ENCODE measurements at regions not wholly inside any gene's neighbourhood (a gene's known extent, or its start where the extent isn't known, plus 50 kb on each side); places are given as distances from the start of the nearest gene placed in this dataset.

GRCh38 chr2:133788386-133788785 lies 220.1 kb upstream of the NCKAP5 start:
- Histone ChIP-seq H3K36me3 (no peaks in the 10 kb centered on the region), H3K9me3 (no peaks in the 10 kb centered on the region), H3K4me3 (no peak overlapping the region), H3K4me1 (no peaks in the 10 kb centered on the region), H3K27ac (no peak overlapping the region), H3K27me3 (no peaks in the 10 kb centered on the region)
- DNase-seq: no peak
- intact Hi-C loops (cut with DNase I): no loop called here
- TF ChIP-seq EP300 (IDR thresholded peaks at IDR 0.05) (no peak), POLR2AphosphoS5 (IDR thresholded peaks at IDR 0.05) (no peak), POLR2A (IDR thresholded peaks at IDR 0.05) (no peak), CTCF (IDR thresholded peaks at IDR 0.05) (no peak)
- WGBS, 2 donors: 44 to 54% methylated on average over 1 of the region's 1 CpG

- no peak overlapping the region for H3K4me3 ChIP-seq
- peaks cover 0 to 4% (median 1%) of the 10 kb centered on the region in 4 donors for H3K9me3 ChIP-seq
- WGBS, 2 donors: 48 to 63% methylated on average over 4 of the region's 4 CpGs
- no peaks in the 10 kb centered on the region for H3K27me3 ChIP-seq
- intact Hi-C loops (cut with DNase I): no loop called here
- H3K27ac ChIP-seq: no peak overlapping the region
- H3K36me3 ChIP-seq: no peaks in the 10 kb centered on the region
- no peak for TF ChIP-seq CTCF (IDR thresholded peaks at IDR 0.05)
- TF ChIP-seq POLR2AphosphoS5 (IDR thresholded peaks at IDR 0.05): no peak
- TF ChIP-seq EP300 (IDR thresholded peaks at IDR 0.05): no peak
- no peak for TF ChIP-seq POLR2A (IDR thresholded peaks at IDR 0.05)
- H3K4me1 ChIP-seq: no peaks in the 10 kb centered on the region
- no peak for DNase-seq
Measured at GRCh38 chr2:133789743-133790142, 221.5 kb upstream of the NCKAP5 start.

GRCh38 chr2:133790711-133791110 lies 222.4 kb upstream of the NCKAP5 start:
- Histone ChIP-seq H3K4me1 (no peaks in the 10 kb centered on the region), H3K27me3 (no peaks in the 10 kb centered on the region), H3K4me3 (no peak overlapping the region), H3K36me3 (no peaks in the 10 kb centered on the region), H3K27ac (no peak overlapping the region), H3K9me3 (peaks cover 0 to 5% (median 2%) of the 10 kb centered on the region in 4 donors)
- intact Hi-C loops (cut with DNase I): no loop called here
- WGBS, 2 donors: 84 to 90% methylated on average over 1 of the region's 1 CpG
- TF ChIP-seq EP300 (IDR thresholded peaks at IDR 0.05) (no peak), CTCF (IDR thresholded peaks at IDR 0.05) (no peak), POLR2AphosphoS5 (IDR thresholded peaks at IDR 0.05) (no peak), POLR2A (IDR thresholded peaks at IDR 0.05) (no peak)
- DNase-seq: no peak

GRCh38 chr2:133791191-133791590 lies 222.9 kb upstream of the NCKAP5 start:
- no peak for DNase-seq
- Histone ChIP-seq H3K27me3 (no peaks in the 10 kb centered on the region), H3K4me3 (no peak overlapping the region), H3K36me3 (no peaks in the 10 kb centered on the region), H3K27ac (no peak overlapping the region), H3K9me3 (peaks cover 0 to 5% (median 2%) of the 10 kb centered on the region in 4 donors), H3K4me1 (no peaks in the 10 kb centered on the region)
- WGBS, 2 donors: 76 to 83% methylated on average over 6 of the region's 6 CpGs
- no peak for TF ChIP-seq EP300 (IDR thresholded peaks at IDR 0.05)
- TF ChIP-seq POLR2AphosphoS5 (IDR thresholded peaks at IDR 0.05): no peak
- TF ChIP-seq POLR2A (IDR thresholded peaks at IDR 0.05): no peak
- no peak for TF ChIP-seq CTCF (IDR thresholded peaks at IDR 0.05)
- intact Hi-C loops (cut with DNase I): no loop called here

- no peak for TF ChIP-seq EP300 (IDR thresholded peaks at IDR 0.05)
- TF ChIP-seq POLR2A (IDR thresholded peaks at IDR 0.05): no peak
- TF ChIP-seq POLR2AphosphoS5 (IDR thresholded peaks at IDR 0.05): no peak
- TF ChIP-seq CTCF (IDR thresholded peaks at IDR 0.05): no peak
- peaks cover 0 to 5% (median 2%) of the 10 kb centered on the region in 4 donors for H3K9me3 ChIP-seq
- intact Hi-C loops (cut with DNase I): no loop called here
- DNase-seq: no peak
- no peaks in the 10 kb centered on the region for H3K36me3 ChIP-seq
- H3K27ac ChIP-seq: no peak overlapping the region
- H3K27me3 ChIP-seq: no peaks in the 10 kb centered on the region
- H3K4me1 ChIP-seq: no peaks in the 10 kb centered on the region
- H3K4me3 ChIP-seq: no peak overlapping the region
- WGBS, 2 donors: 78 to 89% methylated on average over 5 of the region's 5 CpGs
Measured at GRCh38 chr2:133792223-133792622, 224.0 kb upstream of the NCKAP5 start.
